Lung (tissue), 11 donors: ENCODE measurements at regions not wholly inside any gene's neighbourhood (a gene's known extent, or its start where the extent isn't known, plus 50 kb on each side); places are given as distances from the start of the nearest gene placed in this dataset.
A peak's percentile ranks its signal among the peaks of the same experiment; 100 is the strongest.

Experiments
- ATAC-seq: fragments of 200-7000 bp; cut with Tn5 transposase; one replicate; pipeline ENCODE4 v1.9.1; 2020; ENCODE audit warnings: moderate number of reproducible peaks; ENCODE audit not compliant: insufficient read depth, low FRiP score
- DNase-seq, 3 donors: peaks; one replicate each; pipeline ENCODE4 v3.0.0-alpha.2; 2013 to 2017
- H3K27ac ChIP-seq, 2 donors: one replicate each; pipeline ENCODE4 v1.5.1; 2013; ENCODE audit warnings: mild to moderate bottlenecking in 2 of 2, moderate library complexity in 2 of 2, control low read depth in 1 of 2, inconsistent platforms in 1 of 2, low read depth in 1 of 2, low read length in 1 of 2
- H3K27me3 ChIP-seq, 3 donors: one replicate each; pipeline ENCODE4 v1.5.1; 2013; ENCODE audit warnings: low read length in 2 of 3; ENCODE audit not compliant: control insufficient read depth in 3 of 3, insufficient read depth in 3 of 3
- H3K36me3 ChIP-seq, 4 donors: one replicate each; pipeline ENCODE4 v1.5.1; 2013; ENCODE audit warnings: low read length in 4 of 4, mild to moderate bottlenecking in 1 of 4, moderate library complexity in 1 of 4; ENCODE audit not compliant: control insufficient read depth in 4 of 4, insufficient read depth in 4 of 4
- H3K4me1 ChIP-seq, 5 donors: one replicate each; pipeline ENCODE4 v1.5.1; 2013; ENCODE audit warnings: low read length in 5 of 5, mild to moderate bottlenecking in 2 of 5, moderate library complexity in 1 of 5; ENCODE audit not compliant: control insufficient read depth in 5 of 5, insufficient read depth in 5 of 5
- H3K4me3 ChIP-seq: one replicate; pipeline ENCODE4 v1.5.1; 2013; ENCODE audit warnings: mild to moderate bottlenecking, control low read depth, moderate library complexity
- H3K9ac ChIP-seq, 2 donors: one replicate each; pipeline ENCODE4 v1.5.1; 2013; ENCODE audit warnings: low read length in 2 of 2, control low read depth in 1 of 2; ENCODE audit not compliant: insufficient read depth in 1 of 2
- H3K9me3 ChIP-seq, 4 donors: one replicate each; pipeline ENCODE4 v1.5.1; 2013; ENCODE audit warnings: low read length in 3 of 4, mild to moderate bottlenecking in 1 of 4, moderate library complexity in 1 of 4; ENCODE audit not compliant: control insufficient read depth in 4 of 4, insufficient read depth in 3 of 4
- CTCF ChIP-seq: IDR thresholded peaks from 2 replicates; pipeline ENCODE4 v1.5.1; 2012; ENCODE audit warnings: mild to moderate bottlenecking; ENCODE audit errors: control extremely low read depth, extremely low read depth
- WGBS, 2 donors: extraction: QIAGEN DNeasy Blood & Tissue Kit; methylation state at CpG; one replicate each; pipeline ENCODE4 v1.1.7; 2013; 5-methylcytosine and 5-hydroxymethylcytosine counted together
- donor health status: control.
- donor health status: control.
- donor health status: Bipolar disorder and iron deficiency.
- donor health status: healthy.
- donor health status: DM: yes; HTN: yes; CAD: no.

GRCh38 chr22:47324435-47324990, 562.1 kb downstream of the TBC1D22A start:
- no peak overlapping the region for H3K27ac ChIP-seq
- H3K36me3 ChIP-seq, result no peaks in the 10 kb centered on the region
- peaks cover 0 to 3% (median 0%) of the 10 kb centered on the region in 3 donors for H3K27me3 ChIP-seq
- peaks cover 0 to 10% (median 9%) of the 10 kb centered on the region in 4 donors for H3K9me3 ChIP-seq
- 70 to 82% methylated on average over 10 of the region's 10 CpGs for WGBS, 2 donors
- ATAC-seq (no peak), DNase-seq (no peak)
- H3K4me3 ChIP-seq, result no peak overlapping the region
- no peak for TF ChIP-seq CTCF
- H3K9ac ChIP-seq, result no peak overlapping the region
- no peaks in the 10 kb centered on the region for H3K4me1 ChIP-seq

- H3K4me3 ChIP-seq, result no peak overlapping the region
- 79 to 83% methylated on average over 6 of the region's 6 CpGs for WGBS, 2 donors
- H3K9me3 ChIP-seq, result peaks cover 0 to 11% (median 9%) of the 10 kb centered on the region in 4 donors
- peaks cover 0 to 2% (median 0%) of the 10 kb centered on the region in 3 donors for H3K27me3 ChIP-seq
- H3K36me3 ChIP-seq, result no peaks in the 10 kb centered on the region
- DNase-seq, result no peak
- no peak for TF ChIP-seq CTCF
- no peaks in the 10 kb centered on the region for H3K4me1 ChIP-seq
- no peak overlapping the region for H3K27ac ChIP-seq
- ATAC-seq, result no peak
- H3K9ac ChIP-seq, result no peak overlapping the region
Observed at GRCh38 chr22:47323518-47323917, 561.1 kb downstream of the TBC1D22A start.

- no peak for TF ChIP-seq CTCF
- Histone ChIP-seq H3K4me1 (no peaks in the 10 kb centered on the region), H3K9me3 (peaks cover 0 to 13% (median 9%) of the 10 kb centered on the region in 4 donors), H3K27me3 (peaks cover 0 to 4% (median 0%) of the 10 kb centered on the region in 3 donors), H3K27ac (no peak overlapping the region), H3K4me3 (no peak overlapping the region), H3K36me3 (no peaks in the 10 kb centered on the region), H3K9ac (no peak overlapping the region)
- ATAC-seq (no peak), DNase-seq (peak in 1 of 3 donors; percentile 6)
- 47 to 76% methylated on average over 7 of the region's 7 CpGs for WGBS, 2 donors
Observed at GRCh38 chr22:47322854-47323253, 560.4 kb downstream of the TBC1D22A start.

GRCh38 chr22:47320560-47320959, 558.1 kb downstream of the TBC1D22A start:
- ATAC-seq (no peak), DNase-seq (no peak)
- peaks cover 0 to 13% (median 9%) of the 10 kb centered on the region in 4 donors for H3K9me3 ChIP-seq
- TF ChIP-seq CTCF, result no peak
- H3K36me3 ChIP-seq, result no peaks in the 10 kb centered on the region
- no peak overlapping the region for H3K4me3 ChIP-seq
- no peak overlapping the region for H3K9ac ChIP-seq
- H3K27me3 ChIP-seq, result peaks cover 0 to 4% (median 0%) of the 10 kb centered on the region in 3 donors
- WGBS, 2 donors, result 95 to 98% methylated on average over 1 of the region's 1 CpG
- H3K4me1 ChIP-seq, result no peaks in the 10 kb centered on the region
- H3K27ac ChIP-seq, result no peak overlapping the region
